ENCODE measurements at regions not wholly inside any gene's neighbourhood (a gene's known extent, or its start where the extent isn't known, plus 50 kb on each side); places are given as distances from the start of the nearest gene placed in this dataset.

DNA sequence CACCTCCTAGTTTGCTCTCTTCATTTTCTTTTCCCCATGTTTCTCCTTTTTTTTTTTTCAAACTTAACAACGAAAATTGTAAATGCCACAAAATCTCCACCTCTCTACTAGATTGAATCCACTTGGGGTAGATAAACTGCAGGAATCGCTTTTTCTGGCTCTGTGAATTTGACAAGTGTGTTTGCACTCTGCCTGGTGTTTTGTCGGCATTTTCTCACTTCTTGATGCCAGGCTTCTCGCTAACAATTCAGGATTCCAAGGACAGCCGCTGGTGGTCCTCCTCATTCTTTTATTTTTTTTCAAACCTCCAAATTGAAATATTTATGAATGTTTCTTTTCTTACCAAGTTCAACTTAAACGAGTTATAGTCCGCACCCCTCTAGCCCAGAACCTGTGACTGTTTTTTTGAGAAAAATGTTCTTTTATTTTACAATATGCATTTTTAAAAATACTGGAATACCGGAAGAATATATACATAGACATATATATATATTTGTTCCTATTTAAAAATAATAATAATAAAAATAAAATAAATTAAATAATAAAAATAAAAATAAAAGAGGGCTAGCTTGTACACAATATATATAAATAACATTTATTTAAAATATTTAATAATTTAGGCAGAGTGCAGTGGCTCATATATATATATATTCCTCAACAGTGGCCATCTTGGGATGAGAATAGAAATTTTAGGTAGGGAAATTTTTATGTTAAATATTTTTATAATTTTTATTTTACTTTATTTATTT lies 538.8 kb downstream of the TYW1 start:
- no peak overlapping the region for H3K27ac ChIP-seq
- no peak for DNase-seq (ENCODE audit: low read depth, low spot score)

DNA sequence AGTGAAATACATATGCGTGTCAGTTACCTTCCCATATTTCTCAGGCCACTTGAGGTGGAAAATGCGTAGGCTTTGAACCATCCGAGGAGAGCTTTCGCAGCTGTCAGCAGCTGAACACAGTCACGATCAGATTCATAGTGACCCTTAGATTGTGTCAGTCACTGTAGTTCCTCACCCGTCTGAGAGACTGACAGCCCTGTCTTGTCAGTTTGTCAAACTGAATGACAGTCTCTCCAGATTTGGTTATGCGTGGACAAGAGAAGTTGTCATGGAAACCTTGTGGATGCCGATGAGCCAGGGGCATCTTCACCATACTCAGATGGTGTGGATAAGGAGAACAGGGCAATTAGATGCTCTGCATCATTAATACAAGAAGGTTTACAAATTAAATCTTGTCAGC lies 546.3 kb downstream of the TYW1 start:
- DNase-seq (ENCODE audit: low read depth, low spot score), result no peak
- no peak overlapping the region for H3K27ac ChIP-seq

DNA sequence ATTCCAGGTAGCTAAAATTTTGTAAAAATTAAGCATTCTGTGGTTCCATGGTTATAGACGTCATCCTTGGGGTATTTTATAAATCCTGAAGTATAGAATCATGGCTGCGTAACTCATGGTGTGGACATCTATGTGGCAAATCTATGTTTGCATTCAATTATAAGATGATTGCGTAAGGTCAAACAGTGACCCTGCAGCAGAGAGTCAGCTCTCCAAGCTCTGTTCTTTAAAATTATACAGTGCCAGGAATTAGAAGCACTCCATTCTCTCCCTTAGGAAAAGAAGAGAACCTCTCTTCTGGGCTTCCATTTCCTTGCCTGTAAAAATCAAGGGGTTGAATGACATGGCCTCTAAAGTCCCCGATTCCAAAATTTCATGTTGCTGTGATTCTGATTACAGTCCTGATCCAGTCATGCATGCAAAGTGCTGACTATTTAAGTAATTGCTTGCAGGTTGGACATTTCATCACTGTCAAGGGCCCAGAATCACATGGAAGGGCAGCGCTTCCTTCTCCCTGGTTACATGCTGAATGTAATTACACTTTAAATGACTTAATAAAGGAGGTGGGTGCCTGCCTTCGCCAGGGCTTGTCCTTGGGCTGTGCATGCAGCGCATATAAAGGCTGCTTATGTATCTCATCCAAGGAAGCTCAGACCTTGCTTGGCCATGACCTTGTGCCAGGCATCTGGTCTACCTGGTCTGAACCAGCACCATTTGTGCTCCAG lies 550.7 kb downstream of the TYW1 start:
- no peak overlapping the region for H3K27ac ChIP-seq
- no peak for DNase-seq (ENCODE audit: low read depth, low spot score)

DNA sequence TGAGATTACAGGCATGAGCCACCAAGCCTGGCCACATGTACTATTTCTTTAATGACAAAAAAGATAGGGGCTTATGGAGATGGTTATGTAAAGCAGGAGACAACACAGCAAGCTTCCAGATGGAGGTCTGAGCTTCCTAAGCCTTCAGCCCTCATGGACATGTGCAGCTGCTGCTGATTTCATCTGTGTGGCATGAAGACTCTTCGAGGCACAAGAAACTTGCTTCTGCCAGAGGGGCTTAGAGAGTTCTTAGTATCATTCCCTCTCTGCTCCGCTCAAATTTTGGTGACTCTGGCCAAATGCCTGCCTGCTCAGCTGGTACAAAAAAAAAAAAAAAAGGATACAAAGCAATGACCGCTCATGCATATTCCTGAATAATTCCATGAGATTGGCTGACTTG lies 552.5 kb downstream of the TYW1 start:
- no peak for DNase-seq (ENCODE audit: low read depth, low spot score)
- no peak overlapping the region for H3K27ac ChIP-seq

DNA sequence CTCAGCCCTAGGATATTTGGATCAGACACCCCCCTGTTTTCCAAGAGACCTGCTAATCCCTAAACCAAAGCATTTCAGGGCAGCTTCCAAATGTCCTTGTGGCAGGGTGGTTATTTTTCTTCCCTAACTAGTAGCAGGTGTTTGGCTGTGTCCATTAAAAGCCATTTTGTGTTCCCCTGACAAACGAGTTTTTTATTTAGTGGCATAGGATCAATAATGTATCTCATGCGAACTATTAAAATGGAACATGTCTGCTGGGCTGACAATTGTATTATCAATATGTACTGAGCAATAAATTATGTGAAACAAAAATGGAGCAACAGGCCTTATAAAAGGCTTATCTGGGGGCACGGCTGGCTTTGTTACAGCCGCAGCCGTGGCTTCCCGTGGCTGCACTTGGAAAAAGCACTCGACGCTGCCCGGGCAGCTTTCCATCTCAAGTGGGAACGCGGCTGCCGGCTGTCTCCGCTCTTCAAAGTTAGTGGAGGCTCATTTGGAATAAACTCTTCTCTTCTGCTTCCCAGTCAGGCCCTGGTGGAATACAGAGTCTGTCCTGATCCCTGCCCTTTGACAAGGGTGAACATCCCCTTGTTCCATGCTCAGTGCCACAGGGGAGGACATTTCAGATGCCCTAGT lies 554.3 kb downstream of the TYW1 start:
- DNase-seq (ENCODE audit: low read depth, low spot score), result no peak
- H3K27ac ChIP-seq, result no peak overlapping the region

DNA sequence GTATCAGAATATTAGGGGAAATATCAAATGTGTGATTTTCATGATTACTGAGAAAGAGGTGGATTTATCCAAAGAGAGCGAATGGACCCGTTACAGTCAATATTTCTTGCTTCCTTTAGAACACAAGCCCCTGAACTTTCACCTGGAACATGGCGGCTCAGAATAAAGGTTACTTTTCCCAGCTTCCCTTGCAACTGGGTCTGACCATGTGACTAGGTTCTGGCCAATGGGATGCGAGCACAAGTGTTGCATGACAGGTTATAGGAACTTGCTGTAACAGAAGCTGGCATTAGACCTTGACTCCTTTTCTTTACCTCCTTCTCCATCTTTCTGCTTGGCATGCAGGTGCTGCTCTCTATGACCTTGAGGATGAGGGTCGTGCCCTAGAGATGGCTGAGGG lies 556.1 kb downstream of the TYW1 start:
- no peak for DNase-seq (ENCODE audit: low read depth, low spot score)
- no peak overlapping the region for H3K27ac ChIP-seq

DNA sequence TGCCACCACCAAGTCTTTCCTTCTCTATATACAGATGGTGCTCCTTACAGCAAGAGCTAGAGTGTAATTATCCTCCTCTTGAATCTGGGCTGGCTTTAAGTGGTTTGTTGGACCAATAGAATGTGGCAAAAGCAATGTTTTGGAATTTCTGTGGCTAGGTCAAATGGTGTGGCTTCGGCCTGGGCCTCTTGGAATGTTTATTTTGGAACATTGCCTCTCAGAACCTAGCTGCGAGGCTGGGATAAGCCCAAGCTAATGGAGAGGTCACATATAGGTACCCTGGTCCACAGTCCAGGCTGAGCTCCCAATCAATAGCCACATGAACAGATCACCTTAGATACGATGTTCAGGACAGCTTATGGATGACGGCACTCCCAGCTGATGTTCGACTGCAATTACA lies 556.7 kb downstream of the TYW1 start:
- no peak for DNase-seq (ENCODE audit: low read depth, low spot score)

DNA sequence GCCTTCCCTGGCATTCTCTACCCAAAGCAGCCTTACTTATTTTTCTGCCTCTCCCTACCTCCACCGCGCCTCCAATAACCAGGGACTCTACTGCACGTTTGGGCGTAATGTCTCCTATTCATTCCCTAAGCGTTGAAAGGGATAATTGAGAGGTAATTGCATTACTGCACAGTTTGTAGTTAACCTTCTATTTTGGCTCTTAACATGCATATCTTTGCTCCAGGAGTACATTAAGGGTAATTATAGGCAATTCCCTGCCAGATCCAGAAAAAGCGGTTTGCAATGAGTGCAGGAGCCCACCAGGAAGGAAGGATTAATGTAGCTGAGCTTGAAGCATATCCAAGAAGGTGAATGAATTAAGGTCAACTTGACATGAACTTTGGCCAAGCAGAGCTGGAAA lies 558.4 kb downstream of the TYW1 start:
- no peak for DNase-seq (ENCODE audit: low read depth, low spot score)
- no peak overlapping the region for H3K27ac ChIP-seq

More for the DNA sequence above, 556.7 kb downstream of the TYW1 start:
- no peak overlapping the region for H3K27ac ChIP-seq

DNA sequence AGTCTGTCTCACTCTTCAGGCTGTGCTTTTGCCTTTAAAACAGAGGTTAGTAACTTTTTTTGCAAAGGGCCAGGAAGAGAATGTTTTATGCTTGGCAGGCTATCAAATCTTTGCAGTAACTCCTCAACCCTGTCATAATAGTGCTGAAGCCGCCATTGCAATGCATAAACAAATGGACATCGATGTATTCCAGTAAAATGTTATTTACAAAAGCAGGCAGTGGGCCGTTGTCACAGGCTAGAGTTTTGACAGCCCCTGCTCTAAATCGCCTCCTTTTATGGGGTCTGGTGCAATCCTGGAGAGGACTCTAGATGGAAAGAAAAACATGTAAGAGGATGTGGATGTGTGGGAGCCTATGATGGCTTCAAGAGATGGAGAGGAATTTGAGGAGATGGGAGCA lies 568.3 kb downstream of the TYW1 start:
- no peak overlapping the region for H3K27ac ChIP-seq
- DNase-seq (ENCODE audit: low read depth, low spot score), result no peak

DNA sequence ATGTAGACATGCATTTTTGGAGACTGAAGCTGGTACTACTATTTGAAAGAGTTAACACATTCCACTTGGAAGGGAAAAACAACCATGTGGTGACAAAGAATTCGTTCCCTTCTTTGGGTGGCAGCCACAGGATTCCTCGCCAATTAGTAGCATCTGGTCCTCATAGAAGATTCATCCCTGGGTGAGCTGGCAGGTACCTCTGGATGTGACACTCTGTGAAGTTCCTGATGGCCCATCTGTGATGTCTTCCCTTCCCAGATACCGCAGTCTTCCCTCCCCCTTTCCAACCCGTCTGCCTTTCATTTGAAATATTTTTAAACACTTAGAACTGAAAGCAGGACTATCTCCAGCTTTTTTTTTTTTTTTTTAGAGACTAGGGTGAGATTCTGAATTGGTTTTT lies 569.5 kb downstream of the TYW1 start:
- no peak overlapping the region for H3K27ac ChIP-seq
- DNase-seq (ENCODE audit: low read depth, low spot score), result no peak

DNA sequence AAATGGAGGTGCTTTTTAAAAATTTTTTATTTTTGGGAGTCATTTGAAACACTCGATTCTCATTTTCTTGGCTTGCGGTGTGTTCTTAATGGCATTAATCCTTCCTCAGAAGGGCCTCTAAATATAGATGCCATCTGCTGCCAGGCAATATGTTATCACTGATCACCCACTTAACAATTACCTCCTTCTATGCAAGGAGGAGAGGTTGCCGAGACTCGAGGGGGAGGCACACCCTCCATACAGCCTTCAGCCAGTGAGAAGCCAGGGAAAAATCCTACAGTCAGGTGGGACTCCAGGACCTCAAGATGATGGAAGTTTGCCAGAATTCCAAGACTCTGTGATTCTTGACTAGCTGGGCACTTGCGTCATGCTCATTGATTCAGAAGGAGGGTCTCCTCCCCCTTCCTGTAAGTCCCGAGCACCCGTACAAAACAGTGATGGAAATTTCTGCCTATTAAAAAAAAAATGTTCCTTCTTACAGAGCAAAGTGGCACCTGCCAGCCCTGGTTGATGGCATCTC lies 574.5 kb downstream of the TYW1 start:
- H3K27ac ChIP-seq, result no peak overlapping the region
- no peak for DNase-seq (ENCODE audit: low read depth, low spot score)

DNA sequence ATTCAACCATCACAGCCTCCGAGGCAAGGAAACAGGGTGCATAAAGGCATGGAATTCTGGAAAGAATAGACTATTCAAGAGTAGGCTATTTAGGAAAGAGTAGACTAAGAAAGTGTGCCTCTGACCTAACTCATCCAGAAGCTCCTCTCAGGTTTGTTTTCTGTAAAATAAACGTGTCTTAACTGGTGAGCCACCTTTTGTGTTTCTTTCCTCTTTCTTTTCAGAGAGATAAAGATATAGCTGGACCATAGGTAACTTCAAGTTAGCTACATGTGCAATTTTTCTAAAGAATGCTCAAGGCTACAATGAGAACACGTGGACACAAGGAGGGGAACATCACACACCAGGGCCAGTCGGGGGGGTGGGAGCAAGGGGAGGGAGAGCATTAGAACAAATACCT lies 577.0 kb downstream of the TYW1 start:
- DNase-seq (ENCODE audit: low read depth, low spot score), result no peak
- H3K27ac ChIP-seq, result no peak overlapping the region

DNA sequence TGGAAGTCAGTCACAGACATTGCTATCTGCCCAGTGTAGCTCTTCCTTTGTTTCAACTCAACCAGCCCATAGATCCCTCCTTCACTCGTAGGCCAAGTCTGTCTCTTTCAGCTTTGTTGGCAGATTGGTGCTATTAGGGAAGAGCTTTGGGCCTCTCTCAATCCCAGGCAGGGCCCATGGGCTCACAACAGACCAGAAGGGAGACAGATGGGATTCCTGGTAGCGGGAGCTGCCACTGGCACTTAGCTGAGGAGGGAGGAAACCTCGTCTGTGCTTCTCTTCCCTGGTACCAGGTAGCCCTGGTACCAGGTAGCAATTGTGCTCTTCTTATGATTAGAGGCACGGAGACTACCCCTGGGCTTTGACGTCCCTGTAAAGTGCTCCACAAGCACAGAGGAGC lies 592.0 kb downstream of the TYW1 start:
- H3K27ac ChIP-seq, result no peak overlapping the region
- no peak for DNase-seq (ENCODE audit: low read depth, low spot score)

DNA sequence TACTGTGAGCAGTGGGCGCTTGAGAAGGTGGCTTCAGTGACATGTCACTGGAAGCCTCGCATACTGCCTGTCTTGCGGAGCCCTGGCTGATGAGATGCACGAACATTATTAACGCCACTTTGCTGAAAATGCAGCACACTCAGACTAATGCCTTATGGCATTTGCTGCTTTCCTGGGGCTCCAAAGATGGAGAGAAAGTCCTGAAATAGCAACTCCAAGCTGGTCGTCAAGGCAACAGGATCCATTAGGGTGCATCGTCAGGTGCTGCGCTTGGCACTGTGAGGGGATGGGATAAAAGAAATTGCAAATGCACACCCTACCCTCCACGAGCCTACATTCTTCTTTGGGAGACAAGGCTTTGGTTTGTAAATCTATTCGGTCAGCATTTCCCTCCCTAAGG lies 592.5 kb downstream of the TYW1 start:
- no peak for DNase-seq (ENCODE audit: low read depth, low spot score)

DNA sequence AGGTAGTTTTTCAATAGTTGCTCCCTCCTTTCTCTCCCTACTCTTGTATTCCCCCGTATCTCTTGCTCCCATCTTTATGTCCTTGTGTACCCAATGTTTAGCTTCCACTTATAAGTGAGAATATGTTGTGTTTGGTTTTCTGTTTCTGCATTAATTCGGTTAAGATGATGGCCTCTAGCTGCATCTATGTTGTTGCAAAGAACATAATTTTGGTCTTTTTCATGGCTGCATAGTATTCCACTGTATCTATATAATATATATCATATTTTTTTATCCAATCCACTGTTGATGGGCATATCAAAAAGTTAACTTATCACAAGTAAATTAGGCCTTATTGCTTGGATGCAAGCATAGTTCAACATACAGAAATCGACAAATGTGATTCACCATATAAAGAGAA lies 594.0 kb downstream of the TYW1 start:
- DNase-seq (ENCODE audit: low read depth, low spot score), result no peak
- H3K27ac ChIP-seq, result no peak overlapping the region

More for the DNA sequence above, 592.5 kb downstream of the TYW1 start:
- H3K27ac ChIP-seq, result no peak overlapping the region

DNA sequence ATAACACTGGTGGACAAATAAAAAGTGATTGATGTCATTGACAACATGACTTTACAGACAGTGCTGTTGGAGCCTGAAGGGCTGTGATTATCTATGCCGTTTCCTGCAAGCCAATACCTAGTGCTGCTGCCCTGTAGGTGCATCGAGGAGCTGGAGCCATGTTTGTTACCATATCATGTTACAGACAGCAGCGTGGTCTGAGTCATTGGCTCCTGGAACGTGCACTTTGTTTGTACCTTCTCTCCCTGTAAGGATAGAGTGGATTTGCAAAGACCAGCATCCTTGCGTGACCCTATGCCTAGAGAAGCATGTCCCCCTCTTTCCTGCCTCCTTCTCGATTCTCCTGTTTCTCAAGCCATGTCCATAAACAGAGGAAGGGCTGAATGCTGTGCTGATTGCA lies 597.2 kb downstream of the TYW1 start:
- DNase-seq (ENCODE audit: low read depth, low spot score), result no peak
- no peak overlapping the region for H3K27ac ChIP-seq

DNA sequence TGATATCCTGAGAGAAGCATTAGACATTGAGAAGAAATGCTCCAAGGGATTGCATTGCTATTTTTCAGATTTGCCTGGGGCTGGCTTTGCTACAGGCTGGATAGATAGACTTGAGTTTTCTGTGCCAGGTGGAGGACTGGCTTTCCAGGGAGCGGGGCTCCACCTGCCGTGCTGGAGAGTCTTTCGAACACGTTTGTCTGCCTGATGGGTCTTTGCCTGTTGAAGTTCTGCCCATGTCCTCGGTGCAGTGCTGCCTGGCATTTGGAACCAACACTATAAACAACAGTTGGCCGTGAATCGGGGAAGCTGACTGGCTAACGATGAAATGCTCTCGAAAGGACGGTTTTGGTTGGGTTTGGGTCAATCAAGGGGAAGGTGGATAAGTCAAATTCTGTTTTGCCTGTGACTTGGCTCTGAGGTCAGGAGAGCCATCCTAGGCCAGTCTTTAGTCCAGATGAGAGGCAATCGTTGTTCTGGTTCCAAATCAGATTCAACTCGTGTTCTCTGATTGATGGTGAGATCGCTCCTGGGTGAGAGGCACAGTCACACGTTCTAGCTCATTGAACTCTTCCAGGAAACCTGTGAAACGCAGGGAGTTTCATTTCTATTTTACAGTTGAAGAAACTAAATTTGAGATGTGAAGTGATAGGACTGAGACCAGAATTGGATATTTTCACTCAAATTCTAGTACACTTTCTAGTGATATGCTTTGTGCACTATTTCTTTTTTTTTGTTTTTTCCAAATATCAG lies 599.0 kb downstream of the TYW1 start:
- no peak for DNase-seq (ENCODE audit: low read depth, low spot score)
- no peak overlapping the region for H3K27ac ChIP-seq

DNA sequence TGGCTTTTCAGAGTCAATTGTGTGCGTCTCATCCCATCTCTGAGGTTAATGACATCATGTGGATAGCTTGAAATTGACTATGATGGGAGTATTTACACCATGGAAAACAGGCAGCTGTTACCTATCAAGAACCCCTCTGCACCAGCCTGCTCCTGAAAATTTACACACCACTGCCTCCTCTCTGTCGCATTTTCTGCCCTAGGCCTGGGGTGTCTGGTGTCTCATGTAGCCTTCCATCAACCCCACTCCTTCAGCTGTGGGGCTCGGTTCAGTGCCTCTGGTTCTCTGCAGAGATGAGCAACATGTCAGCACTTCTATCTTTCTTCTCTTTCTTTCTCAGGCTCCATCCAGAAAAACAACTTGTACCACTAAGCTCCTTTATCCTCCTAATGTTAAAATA lies 600.5 kb downstream of the TYW1 start:
- no peak overlapping the region for H3K27ac ChIP-seq
- no peak for DNase-seq (ENCODE audit: low read depth, low spot score)

DNA sequence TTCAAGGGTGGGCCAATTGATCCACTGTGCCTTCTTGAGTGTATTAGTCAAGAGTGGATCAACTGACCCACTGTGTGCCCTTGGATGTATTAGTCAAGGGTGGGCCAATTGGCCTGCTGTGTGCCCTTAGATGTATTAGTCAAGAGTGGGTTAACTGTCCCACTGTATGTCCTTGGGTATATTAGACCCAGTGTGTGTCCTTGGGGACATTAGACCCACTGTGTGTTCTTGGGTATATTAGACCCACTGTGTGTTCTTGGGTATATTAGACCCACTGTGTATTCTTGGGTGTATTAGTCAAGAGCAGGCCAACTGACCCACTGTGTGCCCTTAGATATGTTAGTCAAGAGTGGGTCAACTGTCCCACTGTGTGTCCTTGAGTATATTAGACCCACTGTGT lies 601.8 kb downstream of the TYW1 start:
- no peak overlapping the region for H3K27ac ChIP-seq
- DNase-seq (ENCODE audit: low read depth, low spot score), result no peak

DNA sequence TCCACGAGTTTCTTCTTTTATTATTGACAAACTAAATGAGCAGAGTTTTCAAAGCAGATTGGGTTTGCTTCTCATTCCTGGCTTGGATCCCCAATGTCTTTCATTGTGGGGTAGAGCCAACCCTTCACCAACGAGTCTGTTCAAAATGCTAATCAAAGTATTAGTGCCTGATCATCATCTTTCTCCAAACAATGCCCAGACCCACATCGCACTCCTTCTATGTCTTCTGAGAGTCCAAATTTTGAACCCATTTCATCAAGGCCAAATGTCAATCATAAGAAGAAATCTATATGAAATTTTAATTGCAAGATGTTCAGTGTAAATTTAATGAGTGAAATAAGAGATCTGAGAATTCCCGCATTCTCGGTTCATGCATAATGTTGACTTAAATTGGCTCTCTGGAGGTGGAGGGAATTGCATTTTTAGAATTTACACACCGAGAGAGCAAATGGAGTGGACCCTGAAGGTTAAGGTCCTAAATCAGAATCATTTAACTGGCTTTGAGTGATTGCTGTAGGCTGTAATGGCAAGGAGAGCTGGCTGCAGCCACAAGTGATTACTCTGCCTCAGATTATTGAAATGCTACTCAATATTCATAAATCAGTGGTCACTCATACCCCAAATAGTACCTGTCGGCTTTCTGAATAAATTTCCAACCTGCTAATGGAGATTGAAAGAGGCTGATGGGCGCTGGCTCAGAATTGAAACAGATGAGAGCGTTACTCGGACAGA lies 602.9 kb downstream of the TYW1 start:
- no peak overlapping the region for H3K27ac ChIP-seq
- no peak for DNase-seq (ENCODE audit: low read depth, low spot score)

All from epithelial cell of prostate (primary cell).